ENCODE measurements at regions not wholly inside any gene's neighbourhood (a gene's known extent, or its start where the extent isn't known, plus 50 kb on each side); places are given as distances from the start of the nearest gene placed in this dataset.

- CTCF ChIA-PET = no interaction called here
- FAIRE-seq (no peak), DNase-seq (ENCODE audit: low read depth in 1 of 2, low spot score in 1 of 2) (no peak), ATAC-seq (no peak)
- Histone ChIP-seq H3K4me2 (no peak overlapping the region), H3K9me3 (no peaks in the 10 kb centered on the region), H3K4me1 (no peaks in the 10 kb centered on the region), H3K4me3 (no peak overlapping the region), H3K27ac (no peak overlapping the region)
- POLR2A ChIA-PET = no interaction called here
- under 1% methylated on average over 2 of the region's 2 CpGs for WGBS (ENCODE audit: missing lambda C conversion rate)
- TF ChIP-seq ZFP36 (IDR thresholded peaks at IDR 0.05; ENCODE audit: borderline replicate concordance, partially characterized antibody) (no peak), MAFK (IDR thresholded peaks at IDR 0.05; ENCODE audit: partially characterized antibody) (peak; percentile 66), NFE2L2 (conservative IDR thresholded peaks at IDR 0.05; ENCODE audit: low read length) (0 out of 2 replicates have a peak, but pooled peaks have one; percentile 6)
Measured at GRCh38 chr7:120169996-120170783, 102.8 kb upstream of the KCND2 start.

GRCh38 chr7:120170834-120171233 lies 102.1 kb upstream of the KCND2 start:
- ATAC-seq (no peak), DNase-seq (ENCODE audit: low read depth in 1 of 2, low spot score in 1 of 2) (no peak), FAIRE-seq (no peak)
- H3K27ac ChIP-seq = no peak overlapping the region
- TF ChIP-seq HDAC2 (IDR thresholded peaks at IDR 0.05) (no peak), ATOH8 (CRISPR knock-in tag; IDR thresholded peaks at IDR 0.05; ENCODE audit: low read depth) (no peak), TFCP2L1 (CRISPR knock-in tag; IDR thresholded peaks at IDR 0.05) (no peak), JUN (IDR thresholded peaks at IDR 0.05) (no peak), FOSL2 (IDR thresholded peaks at IDR 0.05) (no peak), FOSL2 (CRISPR knock-in tag; IDR thresholded peaks at IDR 0.05) (no peak), REST (IDR thresholded peaks at IDR 0.05) (no peak), RFX5 (IDR thresholded peaks at IDR 0.05) (no peak), E2F6 (IDR thresholded peaks at IDR 0.05; ENCODE audit: borderline replicate concordance, low read depth) (no peak), KDM1A (IDR thresholded peaks at IDR 0.05; ENCODE audit: low read depth) (no peak), CTCF (IDR thresholded peaks at IDR 0.05) (no peak), ZSCAN20 (CRISPR knock-in tag; IDR thresholded peaks at IDR 0.05) (no peak), MYC (IDR thresholded peaks at IDR 0.05; ENCODE audit: borderline replicate concordance, low read length) (no peak), FOXS1 (CRISPR knock-in tag; IDR thresholded peaks at IDR 0.05) (no peak), PBX3 (IDR thresholded peaks at IDR 0.05) (no peak), TP53 (CRISPR knock-in tag; IDR thresholded peaks at IDR 0.05) (no peak), ELK1 (IDR thresholded peaks at IDR 0.05; ENCODE audit: low read depth, low read length) (no peak)
- no peak overlapping the region for H3K4me3 ChIP-seq
- no peak overlapping the region for H3K4me2 ChIP-seq
- ChIA-PET CTCF (no interaction called here), POLR2A (no interaction called here)
- H3K9me3 ChIP-seq = no peaks in the 10 kb centered on the region
- no peaks in the 10 kb centered on the region for H3K4me1 ChIP-seq
